ENCODE measurements at regions not wholly inside any gene's neighbourhood (a gene's known extent, or its start where the extent isn't known, plus 50 kb on each side); places are given as distances from the start of the nearest gene placed in this dataset.

- H3K36me3 ChIP-seq, result no peaks in the 10 kb centered on the region
- no peak for DNase-seq
- TF ChIP-seq CTCF (IDR thresholded peaks at IDR 0.05; ENCODE audit: low read depth, low read length), result no peak
- no peaks in the 10 kb centered on the region for H3K27me3 ChIP-seq
- H3K4me3 ChIP-seq (ENCODE audit: low read depth, low read length), result no peak overlapping the region
- H3K9me3 ChIP-seq, result no peaks in the 10 kb centered on the region
- H3K4me1 ChIP-seq, result no peaks in the 10 kb centered on the region
Measured at GRCh38 chr10:105605918-105606317, 964.8 kb downstream of the SORCS3 start.

GRCh38 chr10:105605104-105605503, 964.0 kb downstream of the SORCS3 start:
- Histone ChIP-seq H3K36me3 (no peaks in the 10 kb centered on the region), H3K4me1 (no peaks in the 10 kb centered on the region), H3K4me3 (ENCODE audit: low read depth, low read length) (no peak overlapping the region)

GRCh38 chr10:105598207-105598606, 957.1 kb downstream of the SORCS3 start:
- no peak for TF ChIP-seq CTCF (IDR thresholded peaks at IDR 0.05; ENCODE audit: low read depth, low read length)
- Histone ChIP-seq H3K36me3 (no peaks in the 10 kb centered on the region), H3K27me3 (no peaks in the 10 kb centered on the region), H3K4me1 (no peaks in the 10 kb centered on the region), H3K4me3 (ENCODE audit: low read depth, low read length) (no peak overlapping the region), H3K9me3 (no peaks in the 10 kb centered on the region)
- no peak for DNase-seq

More at GRCh38 chr10:105605104-105605503, 964.0 kb downstream of the SORCS3 start:
- no peak for TF ChIP-seq CTCF (IDR thresholded peaks at IDR 0.05; ENCODE audit: low read depth, low read length)
- Histone ChIP-seq H3K9me3 (no peaks in the 10 kb centered on the region), H3K27me3 (no peaks in the 10 kb centered on the region)
- DNase-seq, result no peak

GRCh38 chr10:105597312-105597711, 956.2 kb downstream of the SORCS3 start:
- DNase-seq, result no peak
- TF ChIP-seq CTCF (IDR thresholded peaks at IDR 0.05; ENCODE audit: low read depth, low read length), result no peak
- H3K27me3 ChIP-seq, result no peaks in the 10 kb centered on the region
- no peaks in the 10 kb centered on the region for H3K9me3 ChIP-seq
- H3K4me3 ChIP-seq (ENCODE audit: low read depth, low read length), result no peak overlapping the region
- H3K4me1 ChIP-seq, result no peaks in the 10 kb centered on the region
- H3K36me3 ChIP-seq, result no peaks in the 10 kb centered on the region

- TF ChIP-seq CTCF (IDR thresholded peaks at IDR 0.05; ENCODE audit: low read depth, low read length), result no peak
- no peaks in the 10 kb centered on the region for H3K36me3 ChIP-seq
- H3K4me1 ChIP-seq, result no peaks in the 10 kb centered on the region
- no peaks in the 10 kb centered on the region for H3K27me3 ChIP-seq
- no peak overlapping the region for H3K4me3 ChIP-seq (ENCODE audit: low read depth, low read length)
- H3K9me3 ChIP-seq, result no peaks in the 10 kb centered on the region
- DNase-seq, result no peak
Measured at GRCh38 chr10:105596749-105597148, 955.7 kb downstream of the SORCS3 start.

- Histone ChIP-seq H3K4me3 (ENCODE audit: low read depth, low read length) (no peak overlapping the region), H3K36me3 (no peaks in the 10 kb centered on the region), H3K9me3 (no peaks in the 10 kb centered on the region), H3K27me3 (no peaks in the 10 kb centered on the region), H3K4me1 (no peaks in the 10 kb centered on the region)
- no peak for TF ChIP-seq CTCF (IDR thresholded peaks at IDR 0.05; ENCODE audit: low read depth, low read length)
- no peak for DNase-seq
Measured at GRCh38 chr10:105594296-105594695, 953.2 kb downstream of the SORCS3 start.

Data from BE2C (cell line).